BLaER1 treated with 17β-estradiol and CSF1 and Interleukin-3, amounts not matched to agents 10 nM and 100 nM (cell line): ENCODE measurements at regions not wholly inside any gene's neighbourhood (a gene's known extent, or its start where the extent isn't known, plus 50 kb on each side); places are given as distances from the start of the nearest gene placed in this dataset.
"Not testable (repeated sequence)": the region's sequence is repeated elsewhere in the genome, so short reads cannot be mapped to it uniquely, and the experiment has no call there.

Experiments used
- H3K27ac ChIP-seq, 11 experiments: shearing (Covaris generic); formaldehyde crosslinking; 2 replicates each; pipeline ENCODE4 v1.8.1; 2022
- H3K27me3 ChIP-seq, 11 experiments: shearing (Covaris generic); formaldehyde crosslinking; 2 replicates each; pipeline ENCODE4 v1.8.1; 2022
- H3K36me3 ChIP-seq, 11 experiments: shearing (Covaris generic); formaldehyde crosslinking; 2 replicates each; pipeline ENCODE4 v1.8.1; 2022
- H3K4me1 ChIP-seq, 10 experiments: shearing (Covaris generic); formaldehyde crosslinking; 2 replicates each; pipeline ENCODE4 v1.8.1; 2022
- H3K4me2 ChIP-seq, 11 experiments: shearing (Covaris generic); formaldehyde crosslinking; 2 replicates each; pipeline ENCODE4 v1.8.1; 2022
- H3K4me3 ChIP-seq, 10 experiments: shearing (Covaris generic); formaldehyde crosslinking; 2 replicates each; pipeline ENCODE4 v1.8.1; 2022
- H3K9ac ChIP-seq, 11 experiments: shearing (Covaris generic); formaldehyde crosslinking; 2 replicates each; pipeline ENCODE4 v1.8.1; 2022
- H3K9me3 ChIP-seq, 11 experiments: shearing (Covaris generic); formaldehyde crosslinking; replicated peaks in 1 of 11; 2 replicates each; pipeline ENCODE4 v1.8.1; 2022
- H4K20me1 ChIP-seq, 11 experiments: shearing (Covaris generic); formaldehyde crosslinking; 2 replicates each; pipeline ENCODE4 v1.8.1; 2022
- Cebpa-rat ChIP-seq, 11 experiments: shearing (Covaris generic); IDR thresholded peaks; 2 replicates each; pipeline ENCODE4 v1.8.1; 2022

GRCh38 chr4:49221209-49221608 lies 235.1 kb downstream of the CWH43 start:
- Histone ChIP-seq H3K9ac (no peak overlapping the region), H3K27ac (no peak overlapping the region), H3K4me2 (no peak overlapping the region), H3K36me3 (no peaks in the 10 kb centered on the region), H4K20me1 (no peaks in the 10 kb centered on the region), H3K4me1 (no peaks in the 10 kb centered on the region), H3K27me3 (no peaks in the 10 kb centered on the region), H3K4me3 (no peak overlapping the region), H3K9me3 (peaks cover 0 to 4% (median 0%) of the 10 kb centered on the region in 11 experiments; a peak in 1 of 22 replicates)
- no peak for TF ChIP-seq Cebpa-rat (IDR thresholded peaks at IDR 0.05)

DNA sequence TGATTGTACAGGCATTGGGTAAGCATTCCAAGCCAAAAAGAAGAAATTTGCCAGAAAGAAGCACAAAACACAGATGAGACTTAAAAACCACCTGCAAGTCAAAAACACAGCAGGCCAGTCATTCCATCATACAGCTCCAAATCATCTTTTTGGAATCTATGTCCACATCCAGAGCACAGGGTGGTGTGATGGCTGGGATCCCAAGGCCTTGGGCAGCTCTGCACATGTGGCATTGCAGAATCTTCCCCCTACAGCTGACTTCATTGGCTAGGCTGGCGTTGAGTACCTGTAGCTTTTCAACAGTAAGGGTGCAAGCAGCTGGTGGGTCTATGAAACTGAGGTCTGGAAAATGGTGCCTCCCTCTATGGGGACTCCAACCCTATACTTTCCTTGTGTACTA lies 236.7 kb downstream of the CWH43 start:
- not testable (repeated sequence) for H3K27ac ChIP-seq, H3K36me3 ChIP-seq, H3K27me3 ChIP-seq, H3K4me3 ChIP-seq, H3K9ac ChIP-seq, H4K20me1 ChIP-seq, H3K4me1 ChIP-seq, H3K4me2 ChIP-seq, H3K9me3 ChIP-seq

GRCh38 chr4:49226216-49226866 lies 240.3 kb downstream of the CWH43 start:
- not testable (repeated sequence) for H3K4me2 ChIP-seq, H4K20me1 ChIP-seq, H3K27ac ChIP-seq, H3K27me3 ChIP-seq, H3K9ac ChIP-seq, H3K9me3 ChIP-seq, H3K4me1 ChIP-seq, H3K4me3 ChIP-seq, H3K36me3 ChIP-seq

- H3K9ac ChIP-seq, H3K9me3 ChIP-seq, H4K20me1 ChIP-seq, H3K36me3 ChIP-seq, H3K27me3 ChIP-seq, H3K4me2 ChIP-seq, H3K4me3 ChIP-seq, H3K27ac ChIP-seq, H3K4me1 ChIP-seq: not testable (repeated sequence)
These were observed 241.9 kb downstream of the CWH43 start for GRCh38 chr4:49227941-49228340.

DNA sequence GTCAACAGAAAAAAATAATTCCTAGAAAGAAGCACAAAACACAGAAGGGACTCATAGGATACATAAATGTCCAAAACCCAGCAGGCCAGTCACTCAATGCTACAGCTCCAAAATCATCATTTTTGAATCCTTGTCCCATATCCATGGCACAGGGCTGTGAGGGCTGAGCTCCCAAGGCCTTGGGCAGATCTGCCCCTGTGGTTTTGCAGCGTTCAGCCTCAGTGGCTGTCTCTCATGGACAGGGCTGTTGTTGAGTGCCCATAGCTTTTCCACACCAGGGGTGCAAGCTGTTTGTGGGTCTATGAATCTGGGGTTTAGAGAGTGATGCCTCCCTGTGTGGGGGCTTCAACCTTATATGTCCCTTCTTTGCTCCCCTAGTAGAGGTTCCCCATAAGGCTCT lies 243.2 kb downstream of the CWH43 start:
- H3K9ac ChIP-seq, H4K20me1 ChIP-seq, H3K4me1 ChIP-seq, H3K9me3 ChIP-seq, H3K4me2 ChIP-seq, H3K27me3 ChIP-seq, H3K36me3 ChIP-seq, H3K27ac ChIP-seq, H3K4me3 ChIP-seq: not testable (repeated sequence)

DNA sequence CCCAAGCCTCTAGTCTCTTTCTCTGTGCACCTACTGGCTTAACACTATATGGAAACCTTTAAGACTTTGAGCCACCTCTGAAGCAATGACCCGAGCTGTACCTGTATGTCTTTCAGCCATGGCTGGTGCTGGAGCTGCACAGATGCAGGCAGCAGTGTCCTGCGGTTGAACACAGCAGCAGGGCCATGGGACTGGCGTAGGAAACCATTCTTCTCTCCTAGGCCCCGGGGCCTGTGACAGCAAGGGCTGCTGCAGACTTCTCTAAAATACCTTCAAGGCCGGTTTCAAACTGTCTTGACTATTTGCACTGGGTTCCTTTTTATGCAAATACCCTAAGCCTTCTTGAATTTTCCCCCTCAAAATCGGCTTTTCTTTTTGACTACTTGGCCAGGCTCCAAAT lies 243.6 kb downstream of the CWH43 start:
- not testable (repeated sequence) for H3K4me2 ChIP-seq, H3K4me1 ChIP-seq

DNA sequence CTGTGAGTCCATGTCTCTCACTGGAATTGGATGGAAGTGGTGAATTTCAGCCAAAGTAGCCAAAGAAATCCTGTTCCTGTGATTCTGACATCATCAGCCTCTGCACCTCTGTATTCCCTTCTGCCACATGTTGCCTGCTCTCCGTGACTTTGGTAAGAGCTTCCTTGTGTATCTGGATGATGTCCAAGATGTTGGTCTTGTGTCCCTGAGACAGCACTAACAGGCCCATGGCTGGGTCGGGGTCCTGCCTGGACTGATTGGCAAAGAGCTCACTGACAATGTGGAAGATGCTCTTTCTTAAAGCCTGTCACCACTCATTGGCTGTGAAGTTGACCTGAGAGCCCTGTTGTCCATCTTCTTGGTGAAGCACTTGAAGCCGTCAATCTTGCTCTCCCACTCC lies 247.3 kb downstream of the CWH43 start:
- H3K4me2 ChIP-seq, H3K9ac ChIP-seq, H3K4me3 ChIP-seq, H4K20me1 ChIP-seq, H3K27me3 ChIP-seq, H3K4me1 ChIP-seq, H3K27ac ChIP-seq, H3K9me3 ChIP-seq, H3K36me3 ChIP-seq: not testable (repeated sequence)

More for the DNA sequence above, 243.6 kb downstream of the CWH43 start:
- H3K27me3 ChIP-seq, H3K36me3 ChIP-seq, H3K9me3 ChIP-seq, H4K20me1 ChIP-seq, H3K9ac ChIP-seq, H3K4me3 ChIP-seq, H3K27ac ChIP-seq: not testable (repeated sequence)

- H3K4me1 ChIP-seq, H3K9me3 ChIP-seq, H3K4me2 ChIP-seq, H3K4me3 ChIP-seq, H4K20me1 ChIP-seq, H3K27me3 ChIP-seq, H3K9ac ChIP-seq, H3K27ac ChIP-seq, H3K36me3 ChIP-seq: not testable (repeated sequence)
These were observed 247.7 kb downstream of the CWH43 start for GRCh38 chr4:49233749-49234148.

- H3K27ac ChIP-seq, H3K36me3 ChIP-seq, H3K27me3 ChIP-seq: not testable (repeated sequence)
These were observed 248.3 kb downstream of the CWH43 start for GRCh38 chr4:49234382-49234781.

DNA sequence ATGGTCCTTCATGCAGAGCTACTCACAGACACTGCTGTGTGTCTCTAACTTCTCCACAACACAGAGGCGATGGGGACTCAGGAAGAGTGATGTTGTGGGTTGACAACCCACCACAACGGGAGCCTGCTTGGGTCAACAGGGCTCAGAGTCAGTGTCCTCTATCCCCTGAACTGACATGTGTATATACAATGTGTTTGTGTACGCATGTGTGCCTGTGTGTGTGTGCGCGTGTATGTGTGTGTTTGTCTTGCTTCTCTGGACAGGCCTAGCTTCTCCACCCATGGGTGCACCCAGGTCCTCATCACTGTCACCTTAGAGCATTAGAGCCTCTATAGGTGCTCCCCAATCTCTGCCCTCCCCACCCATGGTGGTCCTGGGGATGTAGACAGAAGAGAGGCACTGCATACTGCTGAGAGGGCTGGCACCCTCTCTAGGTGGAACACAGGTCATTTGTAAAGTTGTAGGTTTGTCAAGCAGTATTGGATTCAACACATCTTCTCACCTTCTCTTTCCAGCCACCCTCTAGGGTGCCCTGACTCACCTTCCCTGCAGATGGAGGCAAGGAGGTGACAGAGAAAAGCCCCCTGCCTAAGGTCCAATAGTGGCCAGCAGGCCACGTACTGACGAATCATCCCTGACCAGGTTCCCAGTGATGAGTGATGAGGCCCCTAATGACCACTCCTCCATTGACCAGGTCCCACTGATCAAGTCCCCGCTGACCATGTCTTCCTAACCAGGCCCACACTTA lies 249.5 kb downstream of the CWH43 start:
- H4K20me1 ChIP-seq, H3K9me3 ChIP-seq, H3K36me3 ChIP-seq, H3K4me2 ChIP-seq, H3K4me3 ChIP-seq, H3K27ac ChIP-seq, H3K4me1 ChIP-seq, H3K9ac ChIP-seq, H3K27me3 ChIP-seq: not testable (repeated sequence)

More at GRCh38 chr4:49234382-49234781, 248.3 kb downstream of the CWH43 start:
- H3K9ac ChIP-seq, H3K9me3 ChIP-seq, H3K4me3 ChIP-seq, H3K4me2 ChIP-seq, H4K20me1 ChIP-seq, H3K4me1 ChIP-seq: not testable (repeated sequence)

GRCh38 chr4:49236474-49236873 lies 250.4 kb downstream of the CWH43 start:
- H3K4me3 ChIP-seq, H3K27ac ChIP-seq, H3K27me3 ChIP-seq, H3K4me2 ChIP-seq, H3K9ac ChIP-seq, H4K20me1 ChIP-seq, H3K36me3 ChIP-seq, H3K4me1 ChIP-seq, H3K9me3 ChIP-seq: not testable (repeated sequence)

- H3K27me3 ChIP-seq, H3K9ac ChIP-seq, H3K4me3 ChIP-seq, H3K27ac ChIP-seq, H3K4me2 ChIP-seq, H3K4me1 ChIP-seq, H4K20me1 ChIP-seq, H3K9me3 ChIP-seq, H3K36me3 ChIP-seq: not testable (repeated sequence)
These were observed 255.2 kb downstream of the CWH43 start for GRCh38 chr4:49241295-49241694.

DNA sequence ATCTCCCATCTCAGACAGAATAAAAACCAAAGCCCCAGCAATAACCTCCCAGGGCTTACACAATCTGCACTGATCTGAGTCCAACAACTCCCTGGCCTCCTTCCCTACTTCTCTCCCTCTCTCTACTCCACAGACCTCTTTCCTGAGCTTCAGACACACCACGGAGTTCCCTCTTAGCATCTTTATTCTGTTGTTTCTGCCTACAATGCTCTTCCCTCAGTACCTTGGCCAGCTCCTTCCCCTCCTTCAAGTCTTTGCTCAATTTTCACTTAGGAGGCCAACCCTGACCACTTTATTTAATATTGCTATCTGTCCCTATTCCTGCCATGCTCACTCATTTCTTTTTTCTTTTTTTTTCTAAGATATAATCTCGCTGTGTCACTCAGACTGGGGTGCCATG lies 276.7 kb downstream of the CWH43 start:
- H3K36me3 ChIP-seq, H3K9me3 ChIP-seq, H4K20me1 ChIP-seq, H3K4me1 ChIP-seq, H3K27ac ChIP-seq, H3K4me3 ChIP-seq, H3K9ac ChIP-seq, H3K27me3 ChIP-seq, H3K4me2 ChIP-seq: not testable (repeated sequence)

DNA sequence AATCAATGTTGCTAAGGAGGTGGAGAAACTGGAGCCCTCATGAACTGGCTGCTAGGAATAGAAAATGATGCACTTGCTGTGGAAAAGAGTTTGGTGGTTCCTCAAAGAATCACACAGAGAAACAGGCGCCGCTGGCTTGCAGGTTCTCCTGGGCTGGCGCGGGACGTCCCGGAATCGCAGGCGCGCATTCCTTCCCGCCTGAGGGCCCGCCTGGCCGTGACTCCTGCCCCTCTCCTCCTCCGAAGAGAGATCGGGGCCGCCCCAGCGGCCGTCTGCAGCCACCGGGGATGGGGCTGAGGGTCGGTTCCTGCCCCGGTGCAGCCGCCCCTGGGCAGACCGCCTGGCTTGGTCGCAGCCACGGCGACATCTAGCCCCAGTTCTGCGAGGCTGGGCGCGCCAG lies 284.4 kb downstream of the CWH43 start:
- H4K20me1 ChIP-seq, H3K9ac ChIP-seq, H3K4me1 ChIP-seq, H3K4me3 ChIP-seq, H3K4me2 ChIP-seq, H3K27ac ChIP-seq, H3K27me3 ChIP-seq, H3K9me3 ChIP-seq, H3K36me3 ChIP-seq: not testable (repeated sequence)
